Subcutaneous abdominal adipose tissue (tissue), 5 donors: ENCODE measurements at regions not wholly inside any gene's neighbourhood (a gene's known extent, or its start where the extent isn't known, plus 50 kb on each side); places are given as distances from the start of the nearest gene placed in this dataset.
"Not testable (repeated sequence)": the region's sequence is repeated elsewhere in the genome, so short reads cannot be mapped to it uniquely, and the experiment has no call there.

Experiments
- H3K27ac ChIP-seq: one replicate; pipeline ENCODE4 v1.7.0; 2013; ENCODE audit warnings: low read depth, mild to moderate bottlenecking, inconsistent platforms, low read length, moderate library complexity
- H3K27me3 ChIP-seq, 5 donors: one replicate each; pipeline ENCODE4 v1.7.0; 2013; ENCODE audit warnings: low read length in 5 of 5, inconsistent platforms in 1 of 5; ENCODE audit not compliant: control insufficient read depth in 5 of 5, insufficient read depth in 4 of 5
- H3K36me3 ChIP-seq, 5 donors: one replicate each; pipeline ENCODE4 v1.7.0; 2013; ENCODE audit warnings: low read length in 5 of 5; ENCODE audit not compliant: control insufficient read depth in 5 of 5, insufficient read depth in 5 of 5
- H3K4me1 ChIP-seq, 5 donors: one replicate each; pipeline ENCODE4 v1.7.0; 2013; ENCODE audit warnings: low read length in 5 of 5, mild to moderate bottlenecking in 3 of 5, moderate library complexity in 1 of 5; ENCODE audit not compliant: control insufficient read depth in 5 of 5, insufficient read depth in 5 of 5
- H3K4me3 ChIP-seq, 5 donors: one replicate each; pipeline ENCODE4 v1.7.0; 2013; ENCODE audit warnings: low read length in 5 of 5, low read depth in 1 of 5
- H3K9ac ChIP-seq, 5 donors: one replicate each; pipeline ENCODE4 v1.7.0; 2013; ENCODE audit warnings: low read length in 5 of 5, mild to moderate bottlenecking in 4 of 5, moderate library complexity in 3 of 5
- H3K9me3 ChIP-seq, 5 donors: one replicate each; pipeline ENCODE4 v1.7.0; 2013; ENCODE audit warnings: low read length in 5 of 5; ENCODE audit not compliant: control insufficient read depth in 5 of 5
- donor health status: healthy.
- donor health status: healthy.
- donor health status: healthy.
- donor health status: healthy.
- donor health status: healthy.

DNA sequence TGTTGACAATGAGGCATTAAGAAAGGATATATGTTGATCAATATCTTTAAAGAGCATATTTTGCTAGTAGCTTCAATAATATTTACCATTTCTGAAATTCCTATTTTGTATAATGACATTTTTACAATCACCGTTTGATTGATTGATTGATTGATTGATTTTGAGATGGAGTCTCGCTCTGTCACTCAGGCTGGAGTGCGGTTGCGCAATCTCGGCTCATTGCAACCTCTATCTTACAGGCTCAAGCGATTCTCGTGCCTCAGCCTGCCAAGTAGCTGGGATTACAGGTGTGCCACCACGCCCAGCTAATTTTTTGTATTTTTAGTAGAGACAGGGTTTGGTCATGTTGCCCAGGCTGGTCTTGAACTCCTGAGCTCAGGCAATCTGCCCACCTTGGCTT is 150.9 kb upstream of the TEX13D start:
- not testable (repeated sequence) for H3K36me3 ChIP-seq, H3K9ac ChIP-seq, H3K4me3 ChIP-seq, H3K27me3 ChIP-seq, H3K9me3 ChIP-seq, H3K4me1 ChIP-seq, H3K27ac ChIP-seq

- Histone ChIP-seq H3K36me3 (no peaks in the 10 kb centered on the region), H3K9me3 (no peaks in the 10 kb centered on the region), H3K27me3 (no peaks in the 10 kb centered on the region), H3K9ac (no peak overlapping the region), H3K4me3 (no peak overlapping the region), H3K4me1 (peaks cover 0 to 9% (median 3%) of the 10 kb centered on the region in 5 donors), H3K27ac (no peak overlapping the region)
Observed at GRCh38 chrX:124190440-124190839, 142.0 kb upstream of the TEX13D start.

GRCh38 chrX:124194199-124194598 is 138.3 kb upstream of the TEX13D start:
- Histone ChIP-seq H3K36me3 (no peaks in the 10 kb centered on the region), H3K9ac (no peak overlapping the region), H3K27ac (no peak overlapping the region), H3K4me1 (peaks cover 0 to 9% (median 3%) of the 10 kb centered on the region in 5 donors), H3K27me3 (peaks cover 0 to 2% (median 0%) of the 10 kb centered on the region in 5 donors), H3K9me3 (no peaks in the 10 kb centered on the region), H3K4me3 (no peak overlapping the region)

DNA sequence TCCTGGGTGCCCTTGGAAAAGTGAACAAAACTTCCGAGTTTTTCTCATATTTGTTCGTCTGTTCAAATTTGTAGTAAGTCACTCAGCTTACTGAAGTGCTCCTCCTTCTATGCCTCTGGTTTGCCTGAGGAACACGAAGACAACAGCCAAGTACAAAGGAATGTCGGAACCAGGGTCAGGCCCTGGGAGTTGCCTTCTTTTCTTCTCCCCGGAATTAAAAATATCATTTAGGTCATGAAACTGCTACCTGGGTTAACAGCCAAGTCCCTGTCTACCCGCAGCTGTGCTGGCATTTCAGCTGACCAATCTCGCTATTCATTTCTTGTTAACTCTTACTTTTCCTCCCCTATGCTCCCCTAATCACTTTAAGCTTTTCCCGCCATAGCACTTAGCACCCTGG is 137.6 kb upstream of the TEX13D start:
- Histone ChIP-seq H3K4me1 (peaks cover 0 to 9% (median 3%) of the 10 kb centered on the region in 5 donors), H3K9ac (no peak overlapping the region), H3K9me3 (no peaks in the 10 kb centered on the region), H3K36me3 (no peaks in the 10 kb centered on the region), H3K27ac (no peak overlapping the region), H3K4me3 (no peak overlapping the region), H3K27me3 (peaks cover 0 to 2% (median 0%) of the 10 kb centered on the region in 5 donors)

DNA sequence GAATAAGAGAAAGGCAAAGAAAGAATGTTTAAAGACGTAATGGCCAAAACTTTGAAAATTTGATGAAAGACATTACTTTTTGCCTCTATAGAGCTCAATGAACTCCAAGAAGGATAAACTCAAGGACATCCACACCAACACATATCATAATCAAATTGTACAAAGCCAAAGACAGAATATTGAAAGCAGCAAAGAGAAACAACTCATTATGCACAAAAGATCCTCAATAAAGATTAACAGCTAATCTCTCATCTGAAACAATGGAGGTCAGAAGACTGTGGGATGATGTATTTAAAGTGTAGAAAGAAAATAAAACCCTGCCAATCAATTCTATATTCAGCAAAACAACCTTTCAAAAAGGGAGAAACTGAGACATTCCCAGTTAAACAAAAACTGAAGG is 129.1 kb upstream of the TEX13D start:
- Histone ChIP-seq H3K36me3 (no peaks in the 10 kb centered on the region), H3K4me1 (no peaks in the 10 kb centered on the region), H3K4me3 (no peak overlapping the region), H3K9me3 (peaks cover 0 to 7% (median 4%) of the 10 kb centered on the region in 5 donors), H3K27ac (no peak overlapping the region), H3K27me3 (peaks cover 0 to 4% (median 0%) of the 10 kb centered on the region in 5 donors), H3K9ac (no peak overlapping the region)

GRCh38 chrX:124208660-124209059 is 123.8 kb upstream of the TEX13D start:
- Histone ChIP-seq H3K27ac (no peak overlapping the region), H3K9ac (no peak overlapping the region), H3K4me3 (no peak overlapping the region), H3K27me3 (peaks cover 0 to 2% (median 0%) of the 10 kb centered on the region in 5 donors), H3K36me3 (no peaks in the 10 kb centered on the region), H3K9me3 (no peaks in the 10 kb centered on the region), H3K4me1 (no peaks in the 10 kb centered on the region)

DNA sequence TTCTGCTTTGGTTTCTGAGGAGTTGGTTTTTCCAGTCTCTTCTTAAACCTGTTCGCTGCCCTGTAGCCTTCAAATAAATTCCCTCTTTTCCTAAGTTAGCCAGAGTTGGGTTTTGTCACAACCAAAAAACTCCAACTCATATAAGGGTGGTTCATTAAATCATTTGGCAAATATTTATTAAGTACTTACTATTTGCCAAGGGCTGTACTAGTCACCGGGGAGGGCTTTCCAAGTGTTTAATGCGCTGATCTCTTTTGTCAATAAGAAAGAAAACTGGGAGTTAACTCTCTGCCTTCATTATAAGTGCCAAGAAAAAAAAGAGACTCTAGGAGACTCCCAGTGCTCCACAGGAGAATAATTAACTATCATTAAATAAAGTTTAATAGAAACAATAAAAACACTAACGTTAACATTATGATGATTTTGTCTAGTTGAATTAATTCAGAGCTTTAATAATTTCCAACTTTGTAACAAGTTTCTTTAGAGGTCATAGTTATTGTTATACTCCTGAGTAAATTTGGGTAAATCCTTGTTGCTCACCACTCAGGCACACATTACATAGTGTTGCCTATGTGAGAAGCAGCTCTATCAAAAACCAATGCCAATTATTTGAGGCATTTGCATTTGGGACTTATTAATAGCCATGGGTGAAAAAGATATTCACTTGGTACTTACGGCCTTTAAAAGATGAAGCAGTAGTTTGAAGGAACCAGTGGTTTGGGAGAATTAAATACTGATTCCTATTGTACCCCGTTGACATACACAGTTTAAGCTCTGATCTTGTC is 122.5 kb upstream of the TEX13D start:
- Histone ChIP-seq H3K9ac (no peak overlapping the region), H3K9me3 (no peaks in the 10 kb centered on the region), H3K4me3 (no peak overlapping the region), H3K4me1 (no peaks in the 10 kb centered on the region), H3K36me3 (no peaks in the 10 kb centered on the region), H3K27me3 (peaks cover 0 to 2% (median 0%) of the 10 kb centered on the region in 5 donors), H3K27ac (no peak overlapping the region)

DNA sequence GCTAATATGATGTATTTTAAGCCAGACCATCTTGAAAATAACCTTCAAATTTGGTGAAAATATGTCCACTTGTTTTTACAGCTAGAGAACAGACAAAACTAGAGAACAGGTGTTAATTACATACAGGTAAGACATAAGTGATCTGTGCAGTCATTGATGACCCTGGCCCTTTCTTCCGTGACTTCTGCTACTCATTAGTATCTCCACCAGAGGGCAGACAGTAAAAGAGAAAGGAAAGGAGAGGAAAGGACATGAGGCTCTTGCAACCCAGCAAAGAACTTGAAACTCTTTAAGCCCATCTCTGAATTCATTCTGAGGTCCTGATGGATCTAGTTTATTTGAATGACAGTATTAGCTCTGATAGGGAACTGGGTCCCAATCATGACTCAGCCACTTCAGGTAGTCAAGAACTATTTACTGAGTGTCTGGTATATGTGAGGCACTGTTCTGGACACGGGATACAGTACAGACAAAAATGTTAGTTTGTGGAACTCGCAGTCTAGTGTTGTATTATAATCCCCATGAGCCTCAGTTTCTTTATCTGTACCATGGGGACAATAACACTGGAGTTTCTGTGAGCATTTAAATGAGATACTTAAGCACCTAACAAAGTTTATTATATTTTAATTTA is 121.0 kb upstream of the TEX13D start:
- H3K4me1 ChIP-seq: no peaks in the 10 kb centered on the region
- no peaks in the 10 kb centered on the region for H3K9me3 ChIP-seq
- no peaks in the 10 kb centered on the region for H3K27me3 ChIP-seq
- no peak overlapping the region for H3K9ac ChIP-seq
- H3K4me3 ChIP-seq: no peak overlapping the region
- H3K27ac ChIP-seq: no peak overlapping the region
- no peaks in the 10 kb centered on the region for H3K36me3 ChIP-seq

DNA sequence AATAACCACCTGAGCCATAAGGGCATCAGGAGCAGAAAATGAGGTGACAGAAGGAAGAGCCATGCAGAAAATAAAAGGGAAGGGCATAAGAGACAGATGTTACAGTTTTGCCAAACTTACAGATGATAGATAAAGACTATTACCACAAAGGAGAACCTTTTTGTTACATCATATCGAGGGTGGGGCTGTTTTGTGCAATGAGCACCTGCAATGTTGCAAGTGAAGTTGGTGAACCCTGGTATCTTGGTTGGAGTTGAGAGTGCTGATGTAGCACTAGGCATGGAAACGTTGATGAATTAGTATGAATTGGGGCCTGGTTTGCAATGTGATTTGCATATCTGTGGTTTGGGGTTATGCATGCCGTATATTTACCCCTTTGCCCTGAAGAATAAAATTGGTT is 119.8 kb upstream of the TEX13D start:
- Histone ChIP-seq H3K4me3 (no peak overlapping the region), H3K4me1 (peaks cover 0 to 8% (median 0%) of the 10 kb centered on the region in 5 donors), H3K9ac (no peak overlapping the region), H3K27ac (no peak overlapping the region), H3K36me3 (no peaks in the 10 kb centered on the region), H3K9me3 (no peaks in the 10 kb centered on the region), H3K27me3 (no peaks in the 10 kb centered on the region)

DNA sequence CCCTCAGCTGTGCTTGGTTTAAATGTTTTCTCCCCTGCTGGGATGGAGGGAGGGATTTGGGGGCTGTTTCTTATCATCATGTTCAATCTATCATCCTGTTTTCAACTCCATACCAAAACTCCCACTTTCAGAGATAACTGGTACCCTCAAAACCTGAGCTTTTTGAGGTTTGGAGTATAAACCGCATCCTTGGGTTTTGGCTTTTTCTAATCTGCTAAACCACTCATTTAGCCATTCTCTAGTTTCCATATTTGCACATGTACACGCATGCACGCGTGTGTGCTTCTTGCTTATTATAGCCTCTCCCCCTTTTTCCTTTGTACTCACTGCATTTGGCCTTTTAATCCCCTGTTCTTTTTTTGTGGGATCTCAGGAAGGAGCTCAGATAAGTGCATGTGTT is 116.7 kb upstream of the TEX13D start:
- H3K36me3 ChIP-seq: no peaks in the 10 kb centered on the region
- H3K27ac ChIP-seq: no peak overlapping the region
- H3K9me3 ChIP-seq: no peaks in the 10 kb centered on the region
- no peak overlapping the region for H3K4me3 ChIP-seq
- no peak overlapping the region for H3K9ac ChIP-seq
- peaks cover 0 to 22% (median 3%) of the 10 kb centered on the region in 5 donors for H3K4me1 ChIP-seq
- peaks cover 0 to 3% (median 0%) of the 10 kb centered on the region in 5 donors for H3K27me3 ChIP-seq
